Fibroblast of lung (primary cell): ENCODE measurements at regions not wholly inside any gene's neighbourhood (a gene's known extent, or its start where the extent isn't known, plus 50 kb on each side); places are given as distances from the start of the nearest gene placed in this dataset.

Experiments used
- DNase-seq, 2 donors: peaks; one replicate each; pipeline versions ENCODE4 v3.0.0 to v3.0.0-alpha.2; 2010; ENCODE audit warnings: low read depth in 2 of 2
- H2AFZ ChIP-seq: 2 replicates; pipeline ENCODE4 v1.5.1; 2012; ENCODE audit warnings: low read length, control low read depth, inconsistent platforms
- H3K27ac ChIP-seq: 2 replicates; pipeline ENCODE4 v1.5.1; 2011; ENCODE audit warnings: low read length, control low read depth; ENCODE audit not compliant: insufficient read depth
- H3K27me3 ChIP-seq: 2 replicates; pipeline ENCODE4 v1.5.1; 2011; ENCODE audit warnings: mild to moderate bottlenecking, low read length; ENCODE audit not compliant: control insufficient read depth, insufficient read depth
- H3K36me3 ChIP-seq: 2 replicates; pipeline ENCODE4 v1.5.1; 2011; ENCODE audit warnings: low read length; ENCODE audit not compliant: control insufficient read depth, insufficient read depth
- H3K4me1 ChIP-seq: 2 replicates; pipeline ENCODE4 v1.5.1; 2011; ENCODE audit warnings: low read length; ENCODE audit not compliant: control insufficient read depth, insufficient read depth; ENCODE audit errors: extremely low read depth
- H3K4me2 ChIP-seq: 2 replicates; pipeline ENCODE4 v1.5.1; 2011; ENCODE audit warnings: low read length, control low read depth; ENCODE audit not compliant: insufficient read depth; ENCODE audit errors: extremely low read depth
- H3K4me3 ChIP-seq, 4 experiments: fragments of 200-600 bp in 1 of 4; sonication (generic) in 1 of 4; replicated peaks in 1 of 4; 2 replicates each; pipeline ENCODE4 v1.5.1; 2011 to 2016; ENCODE audit warnings: low read length in 4 of 4, low read depth in 3 of 4, mild to moderate bottlenecking in 3 of 4, control low read depth in 2 of 4, inconsistent platforms in 1 of 4, mixed read lengths in 1 of 4; ENCODE audit not compliant: insufficient read depth in 1 of 4; ENCODE audit errors: control extremely low read depth in 1 of 4
- H3K79me2 ChIP-seq: 2 replicates; pipeline ENCODE4 v1.5.1; 2012; ENCODE audit warnings: mild to moderate bottlenecking, low read length, inconsistent platforms; ENCODE audit not compliant: control insufficient read depth, insufficient read depth
- H3K9ac ChIP-seq: 2 replicates; pipeline ENCODE4 v1.5.1; 2011; ENCODE audit warnings: mild to moderate bottlenecking, low read length, control low read depth; ENCODE audit not compliant: insufficient read depth
- H3K9me3 ChIP-seq: 2 replicates; pipeline ENCODE4 v1.5.1; 2012; ENCODE audit warnings: low read depth, low read length; ENCODE audit not compliant: control insufficient read depth, insufficient read depth
- H4K20me1 ChIP-seq: 2 replicates; pipeline ENCODE4 v1.5.1; 2011; ENCODE audit warnings: low read length; ENCODE audit not compliant: control insufficient read depth, insufficient read depth; ENCODE audit errors: extremely low read depth
- EZH2 ChIP-seq: IDR thresholded peaks from 2 replicates; pipeline ENCODE4 v1.5.1; 2012; ENCODE audit warnings: low read length, control low read depth, mild to moderate bottlenecking; ENCODE audit errors: missing control alignments
- TF ChIP-seq, protein P1 (sequence below), 2 donors: IDR thresholded peaks in 1 of 2; conservative IDR thresholded peaks in 1 of 2; 1 replicate in 1 of 2; 2 replicates in 1 of 2; pipeline ENCODE4 v1.5.1; 2011 to 2012; ENCODE audit warnings: low read length in 2 of 2, control low read depth in 1 of 2, inconsistent platforms in 1 of 2, low read depth in 1 of 2, mild to moderate bottlenecking in 1 of 2

DNA sequence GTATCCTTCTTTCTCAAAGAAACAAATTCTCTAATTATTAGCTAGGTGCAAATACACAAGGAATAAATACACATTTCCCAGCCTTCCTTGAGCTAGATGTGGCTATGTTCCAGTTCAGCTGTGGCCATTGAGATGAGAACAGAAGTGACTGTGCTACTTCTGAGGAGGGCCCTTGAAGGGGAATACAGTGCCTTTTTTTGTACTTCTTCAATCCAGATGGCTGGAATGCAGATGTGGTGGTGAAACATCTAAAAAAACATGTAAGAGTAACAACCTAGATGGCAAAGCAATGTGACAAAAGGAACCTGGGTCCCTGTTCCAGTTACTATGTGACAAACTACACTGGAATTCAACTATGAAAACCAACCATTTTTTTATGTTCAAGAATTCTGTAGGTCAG lies 115.4 kb upstream of the DST start:
- H2AFZ ChIP-seq = no peak overlapping the region
- H3K4me3 ChIP-seq = no peak overlapping the region
- no peaks in the 10 kb centered on the region for H3K36me3 ChIP-seq
- H3K79me2 ChIP-seq = peaks cover 89% of the 10 kb centered on the region
- TF ChIP-seq, protein P1, sequence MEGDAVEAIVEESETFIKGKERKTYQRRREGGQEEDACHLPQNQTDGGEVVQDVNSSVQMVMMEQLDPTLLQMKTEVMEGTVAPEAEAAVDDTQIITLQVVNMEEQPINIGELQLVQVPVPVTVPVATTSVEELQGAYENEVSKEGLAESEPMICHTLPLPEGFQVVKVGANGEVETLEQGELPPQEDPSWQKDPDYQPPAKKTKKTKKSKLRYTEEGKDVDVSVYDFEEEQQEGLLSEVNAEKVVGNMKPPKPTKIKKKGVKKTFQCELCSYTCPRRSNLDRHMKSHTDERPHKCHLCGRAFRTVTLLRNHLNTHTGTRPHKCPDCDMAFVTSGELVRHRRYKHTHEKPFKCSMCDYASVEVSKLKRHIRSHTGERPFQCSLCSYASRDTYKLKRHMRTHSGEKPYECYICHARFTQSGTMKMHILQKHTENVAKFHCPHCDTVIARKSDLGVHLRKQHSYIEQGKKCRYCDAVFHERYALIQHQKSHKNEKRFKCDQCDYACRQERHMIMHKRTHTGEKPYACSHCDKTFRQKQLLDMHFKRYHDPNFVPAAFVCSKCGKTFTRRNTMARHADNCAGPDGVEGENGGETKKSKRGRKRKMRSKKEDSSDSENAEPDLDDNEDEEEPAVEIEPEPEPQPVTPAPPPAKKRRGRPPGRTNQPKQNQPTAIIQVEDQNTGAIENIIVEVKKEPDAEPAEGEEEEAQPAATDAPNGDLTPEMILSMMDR (conservative IDR thresholded peaks at IDR 0.05 in 1 of 2, IDR thresholded peaks at IDR 0.05 in 1 of 2; ENCODE audit: low read depth in 1 of 2, low read length in 2 of 2) = no peak
- no peak for TF ChIP-seq EZH2
- no peaks in the 10 kb centered on the region for H3K27me3 ChIP-seq
- no peaks in the 10 kb centered on the region for H4K20me1 ChIP-seq
- H3K4me1 ChIP-seq = peaks cover 17% of the 10 kb centered on the region
- no peak overlapping the region for H3K9ac ChIP-seq
- no peak overlapping the region for H3K4me2 ChIP-seq
- no peaks in the 10 kb centered on the region for H3K9me3 ChIP-seq
- DNase-seq = peak in 1 of 2 donors; percentile 51
- H3K27ac ChIP-seq = no peak overlapping the region

- H3K36me3 ChIP-seq = no peaks in the 10 kb centered on the region
These were observed 114.9 kb upstream of the DST start for GRCh38 chr6:56757588-56757984.

DNA sequence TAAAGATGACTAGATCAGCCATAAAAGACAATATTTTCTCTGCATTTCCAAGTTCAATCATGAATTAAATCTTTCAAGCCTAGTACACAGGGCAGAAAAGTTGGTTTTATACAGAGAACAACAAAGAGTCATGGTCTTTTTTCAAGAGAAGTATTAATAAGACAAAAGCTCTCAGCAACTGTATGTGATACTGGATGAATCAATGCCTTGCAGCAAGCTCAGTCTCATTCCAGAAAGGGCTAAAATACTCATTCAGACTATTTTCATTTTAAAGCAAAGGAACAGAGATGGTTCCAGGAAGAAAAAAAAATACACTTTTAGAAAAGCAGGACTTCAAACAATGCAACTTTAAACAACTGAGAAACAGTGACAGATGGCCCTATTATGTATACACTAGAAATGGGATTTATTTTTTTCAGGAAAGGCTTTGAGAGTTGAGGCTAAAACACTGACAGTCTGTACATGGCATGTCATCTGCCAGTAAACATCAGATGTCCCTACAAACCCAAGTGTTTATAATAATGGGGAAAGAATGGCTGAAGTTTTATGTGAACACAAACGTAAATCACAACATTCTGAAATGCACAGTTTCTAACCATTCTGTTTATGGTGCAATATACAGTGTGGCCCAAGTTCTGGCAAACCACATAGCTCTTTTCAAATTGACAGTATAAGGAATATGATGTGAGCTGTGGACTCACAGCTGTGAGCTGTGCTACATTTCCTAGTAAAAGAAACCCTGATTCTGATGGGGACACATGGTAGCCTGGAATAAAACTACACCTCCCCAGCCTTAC lies 114.3 kb upstream of the DST start:
- no peak for TF ChIP-seq EZH2
- TF ChIP-seq, protein P1 (conservative IDR thresholded peaks at IDR 0.05 in 1 of 2, IDR thresholded peaks at IDR 0.05 in 1 of 2; ENCODE audit: low read depth in 1 of 2, low read length in 2 of 2) = no peak
- peak; percentile 36 to 90 for DNase-seq
- Histone ChIP-seq H3K27ac (peak overlapping the region; percentile 3), H3K27me3 (no peaks in the 10 kb centered on the region), H4K20me1 (no peaks in the 10 kb centered on the region), H3K9ac (no peak overlapping the region), H3K79me2 (peaks cover 85% of the 10 kb centered on the region), H3K4me2 (peak overlapping the region; percentile 41), H3K9me3 (no peaks in the 10 kb centered on the region), H3K36me3 (no peaks in the 10 kb centered on the region), H3K4me3 (no peak overlapping the region), H2AFZ (no peak overlapping the region), H3K4me1 (peaks cover 17% of the 10 kb centered on the region)

More at GRCh38 chr6:56757588-56757984, 114.9 kb upstream of the DST start:
- DNase-seq = peak; percentile 58 to 84
- Histone ChIP-seq H4K20me1 (no peaks in the 10 kb centered on the region), H3K79me2 (peaks cover 87% of the 10 kb centered on the region), H3K4me2 (peak overlapping the region; percentile 47), H3K27ac (no peak overlapping the region), H3K9ac (no peak overlapping the region), H3K27me3 (no peaks in the 10 kb centered on the region), H2AFZ (no peak overlapping the region), H3K4me1 (peaks cover 17% of the 10 kb centered on the region), H3K4me3 (no peak overlapping the region), H3K9me3 (no peaks in the 10 kb centered on the region)
- TF ChIP-seq, protein P1 (conservative IDR thresholded peaks at IDR 0.05 in 1 of 2, IDR thresholded peaks at IDR 0.05 in 1 of 2; ENCODE audit: low read depth in 1 of 2, low read length in 2 of 2) = peak; percentile 31 to 67
- TF ChIP-seq EZH2 = no peak
